Dermis blood vessel endothelial cell (primary cell): ENCODE measurements at regions not wholly inside any gene's neighbourhood (a gene's known extent, or its start where the extent isn't known, plus 50 kb on each side); places are given as distances from the start of the nearest gene placed in this dataset.

Source experiments
- DNase-seq: peaks from one replicate; pipeline ENCODE4 v3.0.0; 2010

GRCh38 chr4:6523251-6523650 is 50.8 kb upstream of the PPP2R2C start:
- DNase-seq: peak; percentile 7

- no peak for DNase-seq
Measured at GRCh38 chr4:6524436-6524835, 50.6 kb upstream of the MAN2B2 start.
